Right lobe of liver (tissue), 4 donors: ENCODE measurements at regions not wholly inside any gene's neighbourhood (a gene's known extent, or its start where the extent isn't known, plus 50 kb on each side); places are given as distances from the start of the nearest gene placed in this dataset.

Experiments used
- POLR2A ChIP-seq: fragments of 450-650 bp; IDR thresholded peaks from one replicate; pipeline ENCODE4 v1.6.1; 2017; ENCODE audit warnings: antibody characterized with exemption, mild to moderate bottlenecking
- TF ChIP-seq, protein P1 (sequence below), 4 donors: fragments of 200-600 bp in 3 of 4; fragments of 450-650 bp in 1 of 4; IDR thresholded peaks; one replicate each; pipeline versions ENCODE4 v1.5.1 to v1.8.0; 2016 to 2022; ENCODE audit warnings: antibody characterized with exemption in 4 of 4, mild to moderate bottlenecking in 2 of 4
- donor health status: DM: no; HTN: no; CAD: no.
- donor health status: DM: no; HTN: no; CAD: no.
- donor health status: DM: no; HTN: yes; CAD: no.

DNA sequence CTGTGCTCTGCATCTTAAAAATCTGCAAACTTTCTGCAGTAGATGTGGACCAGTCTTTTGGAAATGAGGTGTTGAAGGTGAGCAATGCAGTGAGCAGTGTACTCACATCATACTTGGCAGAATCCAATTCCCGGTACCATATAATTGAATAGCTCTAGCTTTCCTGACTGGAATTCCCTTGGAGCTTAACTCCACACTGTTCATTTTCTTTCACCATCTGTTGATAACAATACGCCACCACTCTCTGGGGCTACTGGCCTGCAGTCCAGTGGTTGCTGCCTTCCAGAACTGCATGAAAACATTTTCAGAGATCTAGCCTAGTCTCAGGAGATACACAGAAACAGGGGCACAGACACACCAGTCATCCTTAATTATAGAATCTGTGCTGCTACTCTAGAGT lies 820.0 kb upstream of the NXPH2 start:
- TF ChIP-seq, protein P1, sequence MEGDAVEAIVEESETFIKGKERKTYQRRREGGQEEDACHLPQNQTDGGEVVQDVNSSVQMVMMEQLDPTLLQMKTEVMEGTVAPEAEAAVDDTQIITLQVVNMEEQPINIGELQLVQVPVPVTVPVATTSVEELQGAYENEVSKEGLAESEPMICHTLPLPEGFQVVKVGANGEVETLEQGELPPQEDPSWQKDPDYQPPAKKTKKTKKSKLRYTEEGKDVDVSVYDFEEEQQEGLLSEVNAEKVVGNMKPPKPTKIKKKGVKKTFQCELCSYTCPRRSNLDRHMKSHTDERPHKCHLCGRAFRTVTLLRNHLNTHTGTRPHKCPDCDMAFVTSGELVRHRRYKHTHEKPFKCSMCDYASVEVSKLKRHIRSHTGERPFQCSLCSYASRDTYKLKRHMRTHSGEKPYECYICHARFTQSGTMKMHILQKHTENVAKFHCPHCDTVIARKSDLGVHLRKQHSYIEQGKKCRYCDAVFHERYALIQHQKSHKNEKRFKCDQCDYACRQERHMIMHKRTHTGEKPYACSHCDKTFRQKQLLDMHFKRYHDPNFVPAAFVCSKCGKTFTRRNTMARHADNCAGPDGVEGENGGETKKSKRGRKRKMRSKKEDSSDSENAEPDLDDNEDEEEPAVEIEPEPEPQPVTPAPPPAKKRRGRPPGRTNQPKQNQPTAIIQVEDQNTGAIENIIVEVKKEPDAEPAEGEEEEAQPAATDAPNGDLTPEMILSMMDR (IDR thresholded peaks at IDR 0.05): no peak
- TF ChIP-seq POLR2A: no peak
